DMS53 (cell line): ENCODE measurements at regions not wholly inside any gene's neighbourhood (a gene's known extent, or its start where the extent isn't known, plus 50 kb on each side); places are given as distances from the start of the nearest gene placed in this dataset.

Experiments used
- DNase-seq: peaks from one replicate; lab custom pipeline; 2025; lab: John Stamatoyannopoulos, UW

GRCh38 chr5:18240971-18241370 lies 606.7 kb downstream of the TAF11L14 start:
- DNase-seq: no peak

- no peak for DNase-seq
Observed at GRCh38 chr5:18243846-18244245, 609.6 kb downstream of the TAF11L14 start.

DNA sequence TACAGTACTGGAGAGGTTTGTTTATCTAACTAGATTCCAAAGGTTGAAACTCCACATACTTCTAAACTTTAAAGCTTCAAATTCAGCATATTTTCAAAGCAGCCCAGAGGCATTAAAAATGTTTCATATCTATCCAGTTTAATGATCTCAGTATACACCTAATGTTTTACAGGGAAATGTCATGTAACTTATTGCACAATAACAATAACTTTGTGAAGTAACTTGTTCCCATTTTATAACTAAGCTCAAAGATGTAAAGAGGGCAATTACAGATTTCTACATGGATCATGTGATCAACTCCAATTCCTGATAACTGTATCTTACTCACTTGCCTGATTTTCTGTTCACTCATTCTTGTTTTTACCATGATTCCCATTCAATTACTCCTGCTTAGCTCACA lies 610.0 kb downstream of the TAF11L14 start:
- no peak for DNase-seq

DNA sequence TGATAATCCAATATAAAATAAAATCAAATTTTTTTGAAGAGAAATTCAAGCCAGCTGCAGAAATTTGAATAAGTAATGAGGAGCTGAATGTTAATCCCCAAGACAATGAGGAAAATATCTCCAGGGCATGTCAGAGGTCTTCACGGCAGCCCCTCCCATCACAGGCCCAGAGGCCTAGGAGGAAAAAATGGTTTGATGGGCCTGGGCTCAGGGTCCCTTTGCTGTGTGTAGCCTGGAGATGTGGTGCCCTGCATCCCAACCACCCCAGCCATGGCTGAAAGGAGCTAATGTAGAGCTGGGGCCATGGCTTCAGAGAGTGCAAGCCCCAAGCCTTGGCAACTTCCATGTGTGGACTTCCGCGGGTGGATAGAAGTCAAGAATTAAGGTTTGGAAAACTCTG lies 618.3 kb downstream of the TAF11L14 start:
- DNase-seq: no peak

- DNase-seq: no peak
Observed at GRCh38 chr5:18264126-18264882, 630.0 kb downstream of the TAF11L14 start.

DNA sequence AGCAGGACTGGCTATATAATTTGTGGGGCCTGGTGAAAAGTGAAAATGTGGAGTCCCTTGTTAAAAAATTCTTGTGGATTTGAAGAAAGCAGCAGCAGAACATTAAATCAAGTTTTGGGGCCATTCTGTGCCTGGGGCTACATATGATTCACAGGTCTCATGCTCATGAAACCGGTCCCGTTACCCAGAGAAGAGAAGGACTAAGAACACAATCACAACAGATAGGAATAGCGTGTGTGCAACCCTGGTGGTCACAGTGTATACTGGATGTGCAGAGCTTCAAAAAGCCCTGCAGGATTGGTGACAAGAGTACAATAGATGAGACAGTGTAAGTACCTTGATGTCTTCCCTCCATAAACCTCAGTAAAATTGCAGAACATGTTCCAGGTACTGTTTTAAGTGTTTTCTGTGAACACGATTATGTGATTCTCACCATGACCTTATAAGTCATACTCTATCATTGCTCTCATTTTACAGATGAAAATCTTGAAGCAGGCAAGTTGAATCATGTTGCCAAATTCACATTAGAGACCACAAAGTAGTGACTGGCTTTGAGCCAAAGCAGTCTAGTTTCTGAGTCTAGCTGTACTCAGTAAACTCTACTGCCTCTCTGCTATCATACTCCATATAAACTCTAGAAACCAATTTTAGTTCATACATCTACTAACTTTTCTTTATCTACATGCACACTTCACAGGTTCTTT lies 636.5 kb downstream of the TAF11L14 start:
- no peak for DNase-seq

DNA sequence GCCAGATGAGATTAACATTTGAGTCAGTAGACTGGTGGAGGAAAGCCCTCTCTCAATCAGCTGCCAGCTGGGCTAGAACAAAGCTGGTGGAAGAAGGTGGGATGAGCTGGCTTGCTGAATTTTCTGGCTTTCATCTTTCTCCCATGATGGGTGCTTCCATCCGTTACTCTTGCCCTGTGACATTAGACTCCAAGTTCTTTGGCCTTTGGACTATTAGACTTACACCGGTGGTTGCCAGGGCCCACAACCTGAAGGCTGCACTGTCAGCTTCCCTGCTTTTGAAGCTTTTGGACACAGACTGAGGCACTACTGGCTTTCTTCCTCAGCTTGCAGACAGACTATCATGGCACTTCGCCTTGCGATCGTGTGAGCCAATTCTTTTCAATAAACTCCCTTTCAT lies 642.7 kb downstream of the TAF11L14 start:
- DNase-seq: no peak

DNA sequence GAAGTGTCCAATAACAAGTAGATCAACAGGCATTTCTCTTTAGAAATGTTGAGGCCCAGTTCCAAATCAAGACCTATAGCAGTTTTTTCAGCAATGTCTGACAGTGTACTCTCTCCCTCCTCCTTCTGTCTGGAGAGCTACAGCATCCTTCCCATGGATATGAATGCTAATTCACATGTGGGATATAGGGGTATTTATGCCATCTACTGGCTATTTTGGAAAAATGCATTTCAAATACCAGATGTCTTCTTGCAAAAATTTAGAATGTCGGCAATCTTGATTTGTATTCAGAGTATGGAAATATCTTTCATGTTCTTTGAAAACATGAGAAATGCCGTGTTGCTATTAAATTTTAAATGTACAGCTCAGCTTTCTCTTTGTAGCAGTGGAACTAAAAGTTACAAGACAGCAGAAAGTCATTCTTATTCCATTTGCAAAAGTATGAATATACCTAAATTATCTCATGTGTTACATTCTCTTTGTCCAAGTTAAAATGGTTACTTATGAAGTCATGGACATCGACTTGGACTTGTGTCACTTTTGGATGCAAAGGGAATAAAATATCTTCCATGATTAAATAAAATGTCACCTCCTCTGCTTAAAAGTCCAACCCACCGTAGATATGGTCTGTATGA lies 647.8 kb downstream of the TAF11L14 start:
- DNase-seq: peak; percentile 67

DNA sequence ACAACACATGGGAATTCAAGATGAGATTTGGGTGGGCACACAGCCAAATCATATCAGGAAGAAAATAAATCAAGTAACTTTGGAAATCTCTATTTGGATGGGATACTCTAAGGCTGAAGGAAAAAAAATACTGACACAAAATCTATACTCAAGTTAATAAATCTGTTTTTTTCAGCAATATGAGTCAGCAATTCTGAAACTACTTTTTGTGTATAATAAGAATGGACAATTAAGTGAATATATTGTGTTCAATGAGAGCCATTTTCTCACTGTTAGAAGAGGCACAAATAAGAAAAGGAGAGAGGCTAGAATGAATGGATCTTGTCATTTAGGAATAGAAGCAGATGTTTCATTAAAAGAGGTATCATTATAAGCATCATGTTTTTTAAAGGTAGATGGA lies 651.0 kb downstream of the TAF11L14 start:
- DNase-seq: no peak

DNA sequence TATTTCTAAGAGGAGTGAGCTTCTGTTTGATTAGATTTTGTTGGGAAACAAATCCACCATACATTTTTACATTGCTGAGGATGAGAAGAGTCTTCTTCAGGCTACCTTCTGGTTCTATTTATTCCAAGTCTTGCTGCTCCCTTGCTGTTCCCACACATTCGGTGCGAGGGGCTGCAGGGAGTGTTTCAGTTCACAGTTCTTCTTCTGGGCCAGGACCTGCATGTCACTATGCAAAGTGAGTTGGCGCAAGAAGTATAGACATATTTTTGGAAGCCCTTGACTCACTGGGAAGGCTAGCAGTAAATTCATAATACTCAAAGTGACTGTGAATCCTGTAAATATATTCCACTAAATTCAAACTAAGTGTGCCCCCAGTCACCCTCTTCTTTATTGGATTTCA lies 657.9 kb downstream of the TAF11L14 start:
- no peak for DNase-seq

DNA sequence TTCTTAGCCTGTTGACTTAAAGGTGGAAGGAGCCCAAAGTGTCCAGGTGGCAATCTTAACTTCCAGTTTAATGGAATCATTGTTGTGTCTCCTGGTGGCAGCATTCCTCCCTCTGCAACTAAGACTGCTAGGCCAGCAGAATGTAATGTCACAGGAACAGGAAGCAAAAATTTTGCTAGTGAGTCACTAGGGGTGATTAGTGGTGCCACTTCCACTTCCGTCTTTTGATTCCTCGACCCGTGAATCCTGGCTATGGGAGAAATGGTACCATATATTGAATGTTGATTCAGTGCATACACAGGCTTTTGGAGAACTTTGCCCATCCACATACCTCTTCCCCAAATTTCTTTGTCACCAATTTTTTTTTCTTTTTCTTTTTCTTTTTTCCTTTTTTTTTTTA lies 661.4 kb downstream of the TAF11L14 start:
- peak; percentile 15 for DNase-seq

GRCh38 chr5:18299166-18299565 lies 664.9 kb downstream of the TAF11L14 start:
- DNase-seq: no peak

- peak; percentile 69 for DNase-seq
Observed at GRCh38 chr5:18305288-18305924, 671.1 kb downstream of the TAF11L14 start.

- no peak for DNase-seq
Observed at GRCh38 chr5:18311266-18311665, 677.0 kb downstream of the TAF11L14 start.

DNA sequence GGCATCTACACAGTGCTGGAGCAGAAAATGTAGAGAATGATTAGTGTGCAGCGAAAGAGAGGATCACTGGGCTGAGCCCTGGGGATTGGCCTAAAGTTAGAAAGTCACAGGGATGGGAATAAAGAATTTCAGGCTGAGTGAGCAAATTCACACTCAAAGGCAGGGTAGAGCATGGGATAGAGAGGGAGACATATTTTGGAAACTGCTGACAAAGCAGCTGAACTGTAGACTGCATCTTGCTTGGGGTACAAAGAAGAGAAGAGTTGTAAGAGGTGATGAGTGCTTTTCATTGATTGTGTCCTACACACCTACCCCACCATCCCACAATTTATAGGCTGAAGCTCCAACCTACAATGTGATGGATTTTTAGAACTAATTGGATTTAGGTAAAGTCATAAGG lies 677.8 kb downstream of the TAF11L14 start:
- no peak for DNase-seq

DNA sequence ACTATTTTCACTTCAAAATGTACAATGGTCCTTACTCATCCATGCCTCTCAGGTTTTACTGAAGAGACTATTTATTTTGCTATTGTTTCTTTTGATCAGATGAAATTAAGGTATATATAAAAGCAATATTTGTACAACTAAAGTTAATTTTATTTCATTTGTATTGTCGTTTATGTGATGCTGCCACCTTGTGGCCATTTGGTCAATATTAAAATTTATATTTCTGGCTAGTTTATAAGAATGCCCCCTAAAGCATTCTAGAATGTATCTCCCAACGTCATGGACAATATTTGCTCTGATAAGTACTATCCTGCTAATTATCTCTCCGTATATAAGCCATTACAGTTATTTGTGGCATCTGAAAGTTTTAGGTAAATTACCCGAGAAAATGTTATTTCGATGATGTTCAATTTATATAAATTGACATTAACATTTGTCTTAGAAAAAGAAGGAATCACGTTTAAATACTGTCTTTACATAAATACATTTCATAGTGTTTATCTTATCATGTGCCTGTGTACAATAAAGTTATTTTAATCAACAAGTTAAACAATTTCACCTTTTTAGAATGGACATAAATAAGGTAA lies 680.0 kb downstream of the TAF11L14 start:
- peak; percentile 61 for DNase-seq

- DNase-seq: no peak
Observed at GRCh38 chr5:18321262-18321942, 687.1 kb downstream of the TAF11L14 start.

DNA sequence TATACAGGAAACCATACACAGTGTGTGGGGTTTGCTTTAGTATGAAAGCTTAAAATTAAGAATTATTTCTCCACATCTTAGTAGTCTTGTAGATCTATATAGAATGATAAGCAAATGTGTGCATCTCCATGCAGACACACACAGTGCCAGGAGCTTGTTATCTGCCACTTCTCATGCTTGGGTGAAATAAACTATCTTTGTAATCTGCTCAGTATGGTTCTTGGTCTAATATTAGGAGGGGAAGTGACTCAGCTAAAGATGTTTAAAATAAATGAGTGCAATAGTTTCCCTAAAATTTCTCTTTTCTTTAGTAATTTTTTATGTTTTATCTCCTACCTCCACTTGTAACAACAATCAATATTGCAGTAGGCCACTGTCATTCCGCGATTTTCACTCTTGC lies 689.6 kb downstream of the TAF11L14 start:
- DNase-seq: no peak

DNA sequence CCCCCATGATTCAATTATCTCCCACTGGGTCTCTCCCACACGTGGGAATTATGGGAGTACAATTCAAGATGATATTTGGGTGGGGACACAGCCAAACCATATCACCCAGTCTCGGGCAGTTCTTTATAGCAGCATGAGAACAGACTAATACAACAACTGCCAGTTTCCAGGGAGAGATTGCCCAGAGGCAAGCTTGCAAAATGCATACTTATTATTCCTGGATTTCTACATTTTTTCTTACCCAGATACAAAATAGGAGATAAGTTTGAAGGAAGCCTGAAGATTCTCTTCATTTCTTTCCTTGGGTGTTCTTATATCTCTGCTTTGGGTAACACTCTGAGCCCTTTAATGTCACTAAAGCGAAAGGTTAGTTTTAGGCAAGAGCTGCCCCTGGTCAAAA lies 691.2 kb downstream of the TAF11L14 start:
- no peak for DNase-seq

- peak; percentile 67 for DNase-seq
Observed at GRCh38 chr5:18329328-18329727, 695.1 kb downstream of the TAF11L14 start.

- DNase-seq: no peak
Observed at GRCh38 chr5:18333841-18334240, 699.6 kb downstream of the TAF11L14 start.

DNA sequence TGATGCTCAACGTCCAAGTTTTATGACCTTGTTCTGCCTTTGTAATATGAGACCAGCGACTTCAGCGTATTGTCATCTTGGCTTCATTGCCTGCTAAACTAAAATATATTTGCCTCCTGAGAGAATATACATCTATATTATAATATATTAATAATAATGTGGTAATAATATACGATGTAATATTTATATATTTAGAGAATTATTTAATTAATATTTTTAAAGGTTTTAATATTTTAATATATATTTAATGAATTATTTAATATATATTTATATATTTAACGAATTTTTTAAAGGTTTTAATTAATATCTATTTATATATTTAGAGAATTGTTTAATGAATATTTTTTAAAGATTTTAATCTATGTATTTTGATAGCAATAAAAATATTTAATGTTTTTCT lies 700.7 kb downstream of the TAF11L14 start:
- no peak for DNase-seq
